ENCODE measurements at regions not wholly inside any gene's neighbourhood (a gene's known extent, or its start where the extent isn't known, plus 50 kb on each side); places are given as distances from the start of the nearest gene placed in this dataset.

- no TSS peak for BruUV-seq (replicated peaks)
- ChIA-PET POLR2A (ENCODE audit: unreplicated experiment) (no interaction called here), CTCF (no interaction called here)
These were observed 839.2 kb upstream of the CELF2 start for GRCh38 chr10:10178476-10178875.

GRCh38 chr10:10193848-10194247 lies 823.8 kb upstream of the CELF2 start:
- H3F3A ChIP-seq (ENCODE audit: insufficient read depth, low read depth): no peaks in the 10 kb centered on the region
- ChIA-PET POLR2A (ENCODE audit: unreplicated experiment) (no interaction called here), CTCF (no interaction called here)
- TF ChIP-seq CTCF (conservative IDR thresholded peaks at IDR 0.05) (no peak), EZH2 (IDR thresholded peaks at IDR 0.05; ENCODE audit: low read depth) (no peak)
- no peaks in the 10 kb centered on the region for H3K79me2 ChIP-seq (ENCODE audit: low read depth)
- H4K20me1 ChIP-seq (ENCODE audit: insufficient read depth): no peaks in the 10 kb centered on the region
- intact Hi-C loops (cut with micrococcal nuclease; ENCODE audit: unreplicated experiment): no loop called here
- H3K27me3 ChIP-seq (ENCODE audit: insufficient read depth, low read depth): no peaks in the 10 kb centered on the region
- no peaks in the 10 kb centered on the region for H3K9me2 ChIP-seq (ENCODE audit: insufficient read depth)
- BruUV-seq (replicated peaks): no TSS peak
- no peak overlapping the region for H2AFZ ChIP-seq
- H3K4me1 ChIP-seq (replicated peaks; ENCODE audit: insufficient read depth): no peaks in the 10 kb centered on the region
- no peaks in the 10 kb centered on the region for H3K36me3 ChIP-seq (ENCODE audit: low read depth)
- no peak for DNase-seq
- no peaks in the 10 kb centered on the region for H3K9me3 ChIP-seq (ENCODE audit: insufficient read depth, low read depth)
- no peak overlapping the region for H3K4me2 ChIP-seq
- H3K27ac ChIP-seq: no peak overlapping the region
- H3K4me3 ChIP-seq: no peak overlapping the region

More at GRCh38 chr10:10178476-10178875, 839.2 kb upstream of the CELF2 start:
- no peaks in the 10 kb centered on the region for H3K4me1 ChIP-seq (replicated peaks; ENCODE audit: insufficient read depth)
- DNase-seq: no peak
- no peaks in the 10 kb centered on the region for H3F3A ChIP-seq (ENCODE audit: insufficient read depth, low read depth)
- TF ChIP-seq CTCF (conservative IDR thresholded peaks at IDR 0.05) (no peak), EZH2 (IDR thresholded peaks at IDR 0.05; ENCODE audit: low read depth) (no peak)
- H3K36me3 ChIP-seq (ENCODE audit: low read depth): no peaks in the 10 kb centered on the region
- no peaks in the 10 kb centered on the region for H3K79me2 ChIP-seq (ENCODE audit: low read depth)
- intact Hi-C loops (cut with micrococcal nuclease; ENCODE audit: unreplicated experiment): no loop called here
- H3K9me2 ChIP-seq (ENCODE audit: insufficient read depth): no peaks in the 10 kb centered on the region
- H3K27ac ChIP-seq: no peak overlapping the region
- H2AFZ ChIP-seq: no peak overlapping the region
- no peaks in the 10 kb centered on the region for H3K9me3 ChIP-seq (ENCODE audit: insufficient read depth, low read depth)
- H3K4me3 ChIP-seq: no peak overlapping the region
- H4K20me1 ChIP-seq (ENCODE audit: insufficient read depth): no peaks in the 10 kb centered on the region
- H3K27me3 ChIP-seq (ENCODE audit: insufficient read depth, low read depth): no peaks in the 10 kb centered on the region
- no peak overlapping the region for H3K4me2 ChIP-seq

GRCh38 chr10:10196701-10197100 lies 821.0 kb upstream of the CELF2 start:
- no peaks in the 10 kb centered on the region for H3K9me3 ChIP-seq (ENCODE audit: insufficient read depth, low read depth)
- no peak for TF ChIP-seq EZH2 (IDR thresholded peaks at IDR 0.05; ENCODE audit: low read depth)
- TF ChIP-seq CTCF (conservative IDR thresholded peaks at IDR 0.05): no peak
- H2AFZ ChIP-seq: no peak overlapping the region
- no peaks in the 10 kb centered on the region for H3K79me2 ChIP-seq (ENCODE audit: low read depth)
- no peaks in the 10 kb centered on the region for H3K9me2 ChIP-seq (ENCODE audit: insufficient read depth)
- intact Hi-C loops (cut with micrococcal nuclease; ENCODE audit: unreplicated experiment): no loop called here
- ChIA-PET CTCF (no interaction called here), POLR2A (ENCODE audit: unreplicated experiment) (no interaction called here)
- no peaks in the 10 kb centered on the region for H3K4me1 ChIP-seq (replicated peaks; ENCODE audit: insufficient read depth)
- H3K4me3 ChIP-seq: no peak overlapping the region
- H3K36me3 ChIP-seq (ENCODE audit: low read depth): no peaks in the 10 kb centered on the region
- no peaks in the 10 kb centered on the region for H3F3A ChIP-seq (ENCODE audit: insufficient read depth, low read depth)
- no peak for DNase-seq
- no peaks in the 10 kb centered on the region for H4K20me1 ChIP-seq (ENCODE audit: insufficient read depth)
- H3K27me3 ChIP-seq (ENCODE audit: insufficient read depth, low read depth): no peaks in the 10 kb centered on the region
- no peak overlapping the region for H3K27ac ChIP-seq
- H3K4me2 ChIP-seq: no peak overlapping the region
- BruUV-seq (replicated peaks): no TSS peak
